CD4-positive, alpha-beta T cell treated with Interleukin-21 for 1 hour (primary cell): ENCODE measurements at regions not wholly inside any gene's neighbourhood (a gene's known extent, or its start where the extent isn't known, plus 50 kb on each side); places are given as distances from the start of the nearest gene placed in this dataset.

ENCODE experiments used
- DNase-seq: peaks from one replicate; pipeline ENCODE4 v3.0.0-alpha.2; 2020

GRCh38 chr2:5528706-5529105, 163.5 kb upstream of the SOX11 start:
- DNase-seq, result no peak

DNA sequence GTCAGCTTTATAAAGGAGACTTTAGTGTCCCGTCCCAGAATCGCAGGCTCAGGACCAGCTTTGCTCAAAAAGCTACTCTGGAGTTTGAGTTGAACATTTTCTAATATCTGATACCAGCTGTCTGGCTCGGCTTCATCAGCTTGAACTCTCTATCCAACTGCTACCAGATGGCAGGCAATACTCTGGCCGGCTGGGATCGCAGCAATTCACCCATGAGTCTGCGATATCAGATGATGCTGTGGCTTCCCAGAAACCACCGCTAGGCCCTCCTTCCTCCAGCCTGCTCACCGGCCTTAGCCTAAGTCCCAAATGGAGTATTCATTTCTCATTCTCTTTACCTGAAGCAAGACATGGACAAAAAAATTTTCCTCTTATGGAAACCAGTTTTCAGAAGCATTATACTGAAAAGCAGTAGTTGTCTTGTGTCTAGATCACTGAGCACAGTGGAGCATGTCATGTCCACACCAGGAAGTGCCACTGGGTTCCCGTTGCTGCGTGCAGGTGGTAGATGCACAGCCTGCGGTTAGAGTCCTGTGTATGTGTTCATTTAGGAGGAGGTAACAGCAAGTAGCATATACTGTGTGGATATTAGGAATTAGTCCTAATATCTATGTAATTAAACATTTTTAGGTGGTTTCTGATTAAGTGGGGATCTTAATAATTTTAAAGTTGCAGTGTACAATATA, 162.0 kb upstream of the SOX11 start:
- DNase-seq, result no peak

GRCh38 chr2:5535301-5535700, 156.9 kb upstream of the SOX11 start:
- no peak for DNase-seq

DNA sequence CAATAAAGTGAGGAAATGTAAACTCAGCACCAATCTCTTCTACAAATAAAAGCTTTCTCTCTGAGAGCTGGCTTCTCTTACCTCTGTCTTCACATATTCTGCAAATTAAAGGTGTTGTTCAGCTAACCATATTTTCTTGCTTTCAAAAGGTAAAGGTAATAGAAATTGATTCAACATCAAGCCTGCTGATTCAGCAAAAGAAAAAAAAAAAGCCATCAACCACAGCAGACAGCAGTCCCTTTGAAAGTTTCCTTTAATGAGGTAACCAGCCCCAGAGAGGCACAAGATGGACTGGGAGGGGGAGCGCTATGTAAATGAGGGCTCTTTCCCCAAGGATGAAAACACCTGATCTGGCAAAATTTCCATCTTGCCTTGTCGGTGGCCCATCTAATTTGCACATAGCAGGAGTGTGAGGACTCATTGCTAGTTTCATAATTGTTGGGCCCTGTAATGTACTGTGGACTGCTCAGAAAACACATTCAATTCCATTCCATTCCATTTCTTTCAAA, 154.9 kb upstream of the SOX11 start:
- DNase-seq, result no peak

DNA sequence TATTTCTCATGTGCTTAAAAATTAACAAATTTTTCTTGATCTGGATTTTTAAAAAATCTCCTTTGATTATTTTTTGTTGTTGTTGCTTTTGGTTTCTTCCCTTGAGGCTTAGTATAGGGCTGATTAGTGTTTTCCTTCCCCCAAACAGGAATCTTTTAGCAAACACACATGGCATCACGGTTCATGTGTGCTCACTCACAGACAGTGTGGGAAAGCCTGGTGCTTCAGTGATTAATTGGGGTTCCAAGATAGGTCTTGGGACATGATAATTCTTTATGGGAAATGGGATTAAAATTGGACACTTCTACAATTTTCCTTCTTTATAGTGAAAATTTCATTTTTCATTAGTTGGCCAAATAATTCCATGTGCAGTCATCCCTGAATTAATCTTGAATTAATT, 153.9 kb upstream of the SOX11 start:
- no peak for DNase-seq

- no peak for DNase-seq
Observed at GRCh38 chr2:5538772-5539171, 153.4 kb upstream of the SOX11 start.

DNA sequence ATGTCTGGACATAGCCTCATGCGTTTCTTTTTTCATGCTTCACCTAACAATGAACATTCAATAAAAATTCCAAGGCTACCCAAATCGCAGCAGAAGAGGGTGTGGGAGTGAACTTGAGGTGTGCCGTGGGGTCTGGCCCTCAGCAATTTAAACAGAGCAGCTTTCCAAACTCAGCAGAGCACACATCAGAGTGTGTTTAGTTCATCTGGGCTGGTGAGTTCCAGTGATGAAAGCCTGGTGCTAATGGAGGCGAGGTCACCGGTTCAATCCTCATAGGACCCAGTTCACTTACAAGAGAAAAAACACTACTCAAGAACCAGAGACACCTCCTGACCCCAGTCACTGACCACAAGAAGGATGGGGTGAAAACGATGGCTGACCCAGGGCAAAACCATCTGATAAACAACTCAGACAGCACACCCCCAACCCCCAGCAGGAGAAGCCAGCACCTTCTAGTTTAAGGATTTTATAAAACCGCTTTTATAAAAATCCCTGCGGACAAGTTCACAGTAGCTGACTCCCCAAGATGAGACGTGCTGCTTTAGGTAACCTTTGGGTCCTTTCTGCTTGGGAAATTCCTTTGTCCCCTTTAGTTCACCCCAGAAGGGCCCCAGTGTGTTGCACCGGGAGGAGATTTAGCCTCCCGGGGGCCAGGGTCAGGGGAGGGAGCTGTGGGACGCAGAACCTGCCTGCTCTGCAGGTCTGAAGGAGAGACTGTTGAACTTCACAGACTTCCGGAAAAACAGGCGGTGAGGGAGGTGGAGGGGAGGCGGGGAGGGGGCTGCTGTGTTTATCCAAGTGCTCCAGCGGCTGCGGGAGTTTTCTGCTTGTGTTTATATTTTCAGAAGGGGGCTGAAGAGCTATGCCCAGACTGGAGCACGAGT, 152.7 kb upstream of the SOX11 start:
- DNase-seq, result no peak

GRCh38 chr2:5540856-5541255, 151.3 kb upstream of the SOX11 start:
- no peak for DNase-seq

- no peak for DNase-seq
Observed at GRCh38 chr2:5544205-5544786, 147.9 kb upstream of the SOX11 start.

DNA sequence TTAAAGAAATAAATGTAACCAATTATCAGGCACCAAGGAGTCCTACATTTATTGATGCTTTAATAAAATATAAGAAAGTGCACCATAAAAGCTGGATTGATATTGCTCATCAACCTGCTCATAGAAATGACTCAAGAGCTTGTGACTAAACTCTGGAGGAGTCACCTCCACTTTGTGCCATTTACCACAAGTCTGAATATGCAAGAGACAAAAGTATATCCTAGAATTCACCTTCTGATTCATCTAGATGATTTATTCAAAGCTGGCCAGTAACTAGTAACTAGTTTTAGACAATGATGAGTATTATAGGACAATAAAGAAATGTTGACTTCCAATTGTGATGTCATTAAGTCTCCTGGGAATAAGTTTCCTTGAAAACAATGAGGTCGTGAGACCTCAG, 146.0 kb upstream of the SOX11 start:
- no peak for DNase-seq

DNA sequence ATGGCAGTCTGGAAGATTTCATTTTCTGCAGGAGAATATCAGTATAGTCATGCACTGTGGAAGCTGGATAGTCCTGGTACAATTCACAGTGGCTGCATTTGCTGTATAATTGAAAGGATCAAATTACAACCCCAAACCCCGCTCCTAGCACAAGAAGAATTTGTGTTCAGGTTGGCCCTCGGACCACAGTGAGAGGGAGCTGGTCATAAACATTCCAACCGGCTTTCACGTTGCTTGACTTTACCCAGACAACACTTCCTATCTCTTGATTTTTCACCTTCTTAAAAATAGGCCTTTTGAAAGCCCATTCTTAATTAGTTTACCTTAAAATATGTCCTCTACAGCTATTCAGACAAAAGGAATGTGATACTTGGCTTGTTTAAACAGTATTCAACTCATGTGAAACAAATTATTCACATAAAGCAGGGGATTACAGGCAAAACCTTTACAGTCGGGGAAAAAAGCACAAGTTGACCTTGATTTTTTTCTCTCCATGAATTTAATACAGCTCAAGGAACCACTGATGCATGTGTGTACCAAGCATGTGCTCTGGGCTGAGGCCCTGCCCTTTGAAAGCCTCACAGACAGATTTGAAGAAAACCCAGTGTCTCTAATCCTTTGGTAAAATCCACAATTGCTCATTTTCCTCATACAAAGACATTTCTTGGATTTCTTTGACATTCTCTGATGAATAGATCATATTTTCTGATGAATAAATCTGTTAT, 143.0 kb upstream of the SOX11 start:
- DNase-seq, result no peak

DNA sequence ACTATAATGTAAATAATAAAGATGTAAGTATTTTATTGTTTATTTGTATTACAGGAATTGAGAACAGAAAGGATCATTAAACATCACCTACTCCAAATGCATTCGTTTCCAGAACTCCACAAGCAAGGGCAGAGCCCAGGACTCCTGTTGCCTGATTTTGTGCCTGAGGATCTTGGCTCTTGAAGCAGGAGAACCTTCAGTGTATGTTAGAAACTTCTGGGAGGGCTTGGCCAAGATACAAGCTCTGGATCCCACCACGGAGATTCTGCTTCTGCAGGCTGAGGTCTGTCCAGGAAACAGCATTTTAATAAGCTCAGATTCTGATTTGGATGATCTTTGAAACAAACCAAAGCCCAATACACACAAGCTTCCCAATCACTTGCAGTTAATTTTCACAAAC, 142.4 kb upstream of the SOX11 start:
- no peak for DNase-seq

GRCh38 chr2:5555636-5556035, 136.5 kb upstream of the SOX11 start:
- no peak for DNase-seq

GRCh38 chr2:5561006-5561405, 131.2 kb upstream of the SOX11 start:
- DNase-seq, result no peak

DNA sequence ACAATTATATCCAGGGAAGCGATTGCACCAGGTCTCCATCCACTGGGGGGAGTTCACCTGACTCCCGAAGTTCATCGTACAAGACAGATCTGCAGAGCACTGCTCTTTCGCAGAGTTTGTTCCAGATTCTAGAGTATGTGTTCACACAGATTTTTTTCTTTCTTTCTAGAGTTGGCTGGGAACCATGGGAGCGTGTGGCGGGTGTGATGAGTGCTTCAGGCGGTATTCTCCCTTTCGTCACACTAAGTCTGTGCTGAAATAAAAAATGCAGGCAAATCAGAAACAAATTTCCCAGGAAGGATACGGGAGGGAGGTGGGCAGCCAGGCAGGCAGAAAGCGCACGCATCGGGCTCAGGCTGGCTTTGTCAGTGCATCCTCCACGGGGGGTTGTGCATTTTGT, 129.8 kb upstream of the SOX11 start:
- DNase-seq, result no peak

- no peak for DNase-seq
Observed at GRCh38 chr2:5562865-5563264, 129.3 kb upstream of the SOX11 start.

GRCh38 chr2:5563411-5563810, 128.8 kb upstream of the SOX11 start:
- no peak for DNase-seq

GRCh38 chr2:5569256-5569655, 122.9 kb upstream of the SOX11 start:
- DNase-seq, result no peak

DNA sequence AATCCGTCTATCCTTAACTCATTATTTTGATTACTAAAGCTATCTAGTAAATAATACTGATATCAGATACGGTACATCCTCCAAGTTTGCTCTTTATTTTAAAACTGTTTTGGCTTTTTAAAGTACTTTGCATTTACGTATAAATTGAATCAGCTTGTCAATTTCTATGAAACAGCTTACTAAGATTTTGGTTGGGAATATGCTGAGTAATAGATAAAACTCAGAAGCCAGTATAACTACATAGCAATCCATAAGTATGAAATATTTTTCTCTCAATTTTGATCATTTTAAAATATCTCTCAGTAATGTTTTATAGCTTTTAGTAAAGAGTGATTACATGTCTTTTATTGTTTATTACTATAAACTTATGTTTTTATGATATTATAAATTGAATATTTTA, 116.2 kb upstream of the SOX11 start:
- no peak for DNase-seq

DNA sequence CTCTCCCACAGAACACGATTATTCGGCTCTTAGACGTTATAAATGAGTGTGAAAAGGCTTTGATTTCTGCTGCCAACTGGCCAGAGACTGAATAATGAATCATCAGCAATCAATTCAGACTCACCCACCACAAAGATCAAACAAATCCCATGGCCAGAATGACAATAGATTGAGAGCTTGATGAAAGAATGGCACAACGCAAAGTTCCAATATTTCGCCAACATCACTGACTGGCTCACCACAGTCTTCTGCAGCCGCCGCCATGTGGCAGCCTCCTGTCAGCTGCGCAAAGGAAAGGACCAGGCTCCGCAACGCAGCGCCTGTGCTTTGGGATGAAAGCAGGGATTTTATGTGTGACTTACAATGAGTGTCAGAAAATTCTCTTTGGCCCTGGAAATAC, 104.4 kb upstream of the SOX11 start:
- DNase-seq, result no peak

DNA sequence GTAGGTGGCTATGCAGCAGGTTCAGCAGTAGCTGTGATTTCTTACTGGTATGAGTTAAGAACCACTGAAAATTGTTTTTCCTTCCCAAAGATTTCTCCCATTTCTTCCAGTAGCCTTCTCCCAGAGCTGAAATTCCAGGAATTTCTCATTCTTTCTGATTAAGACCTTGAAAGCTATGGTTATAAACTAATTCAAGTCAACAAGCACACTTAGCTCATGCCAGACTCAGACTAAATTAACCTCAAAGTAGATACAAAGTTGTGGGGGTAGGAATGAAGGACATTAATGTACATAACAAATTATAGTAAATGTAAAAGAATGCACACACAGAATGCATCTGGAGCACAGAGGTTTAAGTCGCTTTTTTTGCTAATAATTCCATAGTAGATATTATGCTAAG, 103.6 kb upstream of the SOX11 start:
- DNase-seq, result no peak

DNA sequence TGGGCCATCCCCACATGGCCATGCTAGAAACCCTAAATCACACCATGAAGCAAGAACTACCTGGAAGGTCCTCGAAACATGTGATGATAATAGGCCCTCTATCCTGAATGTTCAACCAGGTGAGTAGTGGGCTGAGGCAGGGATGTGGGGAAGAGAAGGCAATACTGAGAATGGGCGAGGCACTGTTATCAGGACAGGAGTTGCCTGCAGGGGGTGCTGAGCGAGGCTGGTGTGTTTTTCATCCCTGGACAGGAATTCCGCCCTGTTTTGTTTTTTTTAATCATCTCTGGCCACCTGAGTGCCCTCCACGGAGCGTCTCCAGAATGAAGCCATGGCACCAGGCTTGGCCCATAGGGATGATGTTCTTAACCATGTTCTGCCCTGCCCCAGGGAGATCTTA, 103.0 kb upstream of the SOX11 start:
- DNase-seq, result no peak

DNA sequence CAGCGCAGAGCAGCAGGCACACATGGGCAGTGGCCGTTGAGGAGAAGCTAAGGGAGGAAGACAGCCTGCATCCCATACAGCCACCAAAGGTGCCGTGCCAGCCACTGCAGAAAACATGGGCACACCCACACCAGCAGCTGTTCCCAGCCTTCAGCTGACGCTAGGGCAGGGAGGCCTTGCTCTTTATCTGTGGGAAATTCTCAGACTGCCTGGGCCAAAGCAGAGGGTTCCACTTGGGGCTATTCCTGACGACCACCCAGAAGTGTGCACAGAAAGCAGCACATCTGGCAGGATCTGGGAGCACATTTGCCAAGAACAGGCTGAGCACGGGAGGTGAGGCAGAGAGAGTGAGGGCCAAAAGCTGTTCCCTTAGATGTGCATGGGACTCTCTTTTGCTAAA, 101.3 kb upstream of the SOX11 start:
- DNase-seq, result no peak
